Endothelial cell of umbilical vein (primary cell): ENCODE measurements at regions not wholly inside any gene's neighbourhood (a gene's known extent, or its start where the extent isn't known, plus 50 kb on each side); places are given as distances from the start of the nearest gene placed in this dataset.

Source experiments
- BruUV-seq: library from RNA; stranded (reverse); fragments of 400-500 nt; replicated peaks from 2 replicates; lab custom pipeline; 2021; lab: Mats Ljungman, UMichigan
- CTCF ChIA-PET: fragments of 300-600, 350-600 bp; sonication (Branson Sonifier 250); formaldehyde crosslinking; loops from one replicate; lab custom pipeline; 2021; ENCODE audit warnings: antibody characterized with exemption, inconsistent platforms; lab: Charles Lee
- POLR2A ChIA-PET: fragments of 300-600, 350-600 bp; sonication (Branson Sonifier 250); formaldehyde crosslinking; loops from one replicate; lab custom pipeline; 2021; ENCODE audit warnings: antibody characterized with exemption, inconsistent platforms; lab: Charles Lee
- DNase-seq: peaks from one replicate; pipeline ENCODE4 v3.0.0-alpha.2; 2011; ENCODE audit warnings: low read depth, low spot score
- FAIRE-seq: peaks from 2 replicates; lab custom pipeline; 2011; peaks lifted over from hg19 to GRCh38; lab: Jason Lieb, UNC
- H2AFZ ChIP-seq: 2 replicates; pipeline ENCODE4 v1.6.0; 2012; ENCODE audit warnings: low read depth, low read length, control low read depth, inconsistent platforms
- H3K27ac ChIP-seq: 2 replicates; pipeline ENCODE4 v1.5.1; 2011; ENCODE audit warnings: low read depth, mild to moderate bottlenecking, control low read depth, low read length, moderate library complexity; ENCODE audit not compliant: insufficient read depth
- H3K27me3 ChIP-seq, 2 experiments: 2 replicates each; pipeline versions ENCODE4 v1.6.0 to v1.6.1; 2011; ENCODE audit warnings: low read length in 2 of 2, mixed read lengths in 1 of 2; ENCODE audit not compliant: control insufficient read depth in 2 of 2, insufficient read depth in 2 of 2
- H3K36me3 ChIP-seq, 2 experiments: 2 replicates in 1 of 2; 3 replicates in 1 of 2; pipeline ENCODE4 v1.5.1; 2011; ENCODE audit warnings: low read length in 2 of 2, mild to moderate bottlenecking in 1 of 2, moderate library complexity in 1 of 2; ENCODE audit not compliant: control insufficient read depth in 2 of 2, insufficient read depth in 2 of 2; ENCODE audit errors: extremely low read depth in 1 of 2
- H3K4me1 ChIP-seq: 3 replicates; pipeline ENCODE4 v1.5.1; 2011; ENCODE audit warnings: mild to moderate bottlenecking, low read length; ENCODE audit not compliant: control insufficient read depth, insufficient read depth; ENCODE audit errors: extremely low read depth
- H3K4me2 ChIP-seq: 2 replicates; pipeline ENCODE4 v1.6.1; 2011; ENCODE audit warnings: low read length, control low read depth, mixed read lengths; ENCODE audit not compliant: insufficient read depth
- H3K4me3 ChIP-seq, 3 experiments: fragments of 200-600 bp in 1 of 3; sonication (generic), shearing (Covaris generic) in 1 of 3; replicated peaks in 1 of 3; 2 replicates each; pipeline ENCODE4 v1.5.1; 2011 to 2016; ENCODE audit warnings: control low read depth in 3 of 3, low read length in 3 of 3, mild to moderate bottlenecking in 2 of 3, inconsistent platforms in 1 of 3, low read depth in 1 of 3, moderate library complexity in 1 of 3; ENCODE audit not compliant: insufficient read depth in 1 of 3
- H3K79me2 ChIP-seq: 2 replicates; pipeline ENCODE4 v1.6.0; 2012; ENCODE audit warnings: low read length, inconsistent platforms; ENCODE audit not compliant: control insufficient read depth, insufficient read depth
- H3K9ac ChIP-seq: replicated peaks from 2 replicates; pipeline ENCODE3; 2011; ENCODE audit warnings: low read length, control low read depth; ENCODE audit not compliant: insufficient read depth; ENCODE audit errors: extremely low read depth
- H3K9me1 ChIP-seq: replicated peaks from 3 replicates; pipeline ENCODE4 v1.6.0; 2011; ENCODE audit warnings: mild to moderate bottlenecking, low read length; ENCODE audit not compliant: control insufficient read depth, insufficient read depth; ENCODE audit errors: extremely low read depth
- H3K9me3 ChIP-seq: replicated peaks from 2 replicates; pipeline ENCODE4 v1.5.1; 2012; ENCODE audit warnings: low read length, inconsistent platforms; ENCODE audit not compliant: control insufficient read depth, insufficient read depth
- H4K20me1 ChIP-seq: replicated peaks from 2 replicates; pipeline ENCODE3; 2011; ENCODE audit warnings: mild to moderate bottlenecking, low read length; ENCODE audit not compliant: control insufficient read depth, insufficient read depth; ENCODE audit errors: extremely low read depth
- CTCF ChIP-seq, 2 donors: IDR thresholded peaks; 1 replicate in 1 of 2; 2 replicates in 1 of 2; pipeline ENCODE4 v1.5.1; 2011; ENCODE audit warnings: low read length in 2 of 2, mild to moderate bottlenecking in 2 of 2, moderate library complexity in 2 of 2, control low read depth in 1 of 2, inconsistent platforms in 1 of 2, low read depth in 1 of 2; ENCODE audit not compliant: insufficient read depth in 1 of 2; ENCODE audit errors: extremely low read depth in 1 of 2
- EZH2 ChIP-seq: IDR thresholded peaks from 2 replicates; pipeline ENCODE4 v1.6.1; 2012; ENCODE audit warnings: borderline replicate concordance, low read depth, mild to moderate bottlenecking, moderate library complexity, low read length, inconsistent platforms; ENCODE audit not compliant: severe bottlenecking
- FOS ChIP-seq: IDR thresholded peaks from 2 replicates; pipeline ENCODE4 v1.6.1; 2011; ENCODE audit warnings: mild to moderate bottlenecking, low read length, moderate library complexity, borderline replicate concordance; ENCODE audit not compliant: insufficient read depth
- GATA2 ChIP-seq: IDR thresholded peaks from 2 replicates; pipeline ENCODE4 v1.7.0; 2011; ENCODE audit warnings: low read depth, mild to moderate bottlenecking, moderate library complexity, mixed read lengths, low read length; ENCODE audit not compliant: insufficient read length, insufficient read depth
- JUN ChIP-seq: IDR thresholded peaks from 2 replicates; pipeline ENCODE4 v1.6.1; 2011; ENCODE audit warnings: borderline replicate concordance, low read depth; ENCODE audit not compliant: insufficient read length, insufficient read depth
- MYC ChIP-seq: IDR thresholded peaks from one replicate; pipeline ENCODE4 v1.6.1; 2011; ENCODE audit warnings: mild to moderate bottlenecking, low read depth, low read length
- POLR2A ChIP-seq: IDR thresholded peaks from 2 replicates; pipeline ENCODE4 v1.6.1; 2012; ENCODE audit warnings: low read depth, mild to moderate bottlenecking, control low read depth, low read length
- POLR2AphosphoS5 ChIP-seq: IDR thresholded peaks from 2 replicates; pipeline ENCODE4 v1.6.1; 2012; ENCODE audit warnings: low read depth, mild to moderate bottlenecking, control low read depth, low read length, moderate library complexity; ENCODE audit not compliant: insufficient read depth
- dilution Hi-C: fragments of 300-500 bp; cut with MboI; formaldehyde crosslinking; loops from one replicate; pipeline ENCODE4 v1.15.0; 2019; ENCODE audit warnings: low sequenced_read_pairs; ENCODE audit not compliant: extremely low pct_ligation_motif_present
- intact Hi-C: fragments of 100-400 bp; cut with micrococcal nuclease; formaldehyde crosslinking; loops from one replicate; pipeline ENCODE4 v1.10.0; 2022
- TF ChIP-seq, protein P1 (sequence below): IDR thresholded peaks from 2 replicates; pipeline ENCODE4 v1.6.1; 2011; ENCODE audit not compliant: insufficient read depth, insufficient read length

DNA sequence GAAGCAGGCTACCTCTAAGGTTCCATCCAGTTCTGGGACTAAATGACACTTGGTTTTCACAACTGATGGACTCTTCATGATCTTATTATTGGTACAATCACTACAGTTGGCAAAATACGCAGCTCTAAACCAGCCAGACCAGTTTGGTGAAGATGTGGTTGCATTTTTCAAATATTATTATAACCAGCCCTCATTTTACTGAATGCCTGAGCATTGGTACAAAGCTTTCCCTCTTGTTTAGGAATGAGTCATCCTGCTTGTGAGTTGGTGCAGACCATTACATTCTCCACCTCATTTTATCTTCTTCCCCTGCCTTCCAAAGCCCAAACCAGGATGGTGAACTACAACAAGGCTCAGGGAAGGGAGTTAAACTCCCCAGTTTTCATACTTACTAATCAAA lies 223.1 kb downstream of the KDR start:
- ChIA-PET CTCF (interaction anchor here (1.0 kb wide), 1 partner anchor 11 kb away, joined by 3 read pairs; no protein-coding TSS in a partner anchor), POLR2A (no interaction called here)
- TF ChIP-seq FOS (no peak), POLR2A (no peak), CTCF (IDR thresholded peaks at IDR 0.05; ENCODE audit: extremely low read depth in 1 of 2, insufficient read depth in 1 of 2, low read depth in 1 of 2, low read length in 2 of 2) (no peak), MYC (no peak), EZH2 (no peak), JUN (no peak), GATA2 (no peak), POLR2AphosphoS5 (no peak)
- TF ChIP-seq, protein P1, sequence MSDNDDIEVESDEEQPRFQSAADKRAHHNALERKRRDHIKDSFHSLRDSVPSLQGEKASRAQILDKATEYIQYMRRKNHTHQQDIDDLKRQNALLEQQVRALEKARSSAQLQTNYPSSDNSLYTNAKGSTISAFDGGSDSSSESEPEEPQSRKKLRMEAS = no peak
- Histone ChIP-seq H2AFZ (no peak overlapping the region), H3K79me2 (no peaks in the 10 kb centered on the region), H3K9me3 (no peaks in the 10 kb centered on the region), H3K4me1 (no peaks in the 10 kb centered on the region), H3K4me3 (no peak overlapping the region), H3K27ac (no peak overlapping the region), H3K4me2 (no peak overlapping the region), H4K20me1 (no peaks in the 10 kb centered on the region), H3K27me3 (peaks cover 12 to 15% of the 10 kb centered on the region in 2 experiments), H3K9me1 (no peaks in the 10 kb centered on the region), H3K36me3 (no peaks in the 10 kb centered on the region), H3K9ac (no peak overlapping the region)
- FAIRE-seq (no peak), DNase-seq (no peak)
- intact Hi-C loops (no loop called here), dilution Hi-C loops (no loop called here)
- BruUV-seq = no TSS peak
